IMR-90 (cell line): ENCODE measurements at regions not wholly inside any gene's neighbourhood (a gene's known extent, or its start where the extent isn't known, plus 50 kb on each side); places are given as distances from the start of the nearest gene placed in this dataset.
A peak's percentile ranks its signal among the peaks of the same experiment; 100 is the strongest.

Experiments
- ATAC-seq: fragments of 200-7000 bp; cut with Tn5 transposase; 2 replicates; pipeline ENCODE4 v1.9.1; 2020; ENCODE audit warnings: low read depth, mild to moderate bottlenecking, moderate library complexity
- BruUV-seq: library from RNA; stranded (reverse); fragments of 400-500 nt; replicated peaks from 2 replicates; lab custom pipeline; 2021; lab: Mats Ljungman, UMichigan
- CTCF ChIA-PET: fragments of 300-600 bp; formaldehyde crosslinking; extraction: SDS; loops from one replicate; lab custom pipeline; 2021; ENCODE audit warnings: antibody characterized with exemption; lab: Yijun Ruan, JAX
- POLR2A ChIA-PET: fragments of 300-600 bp; sonication (Branson Sonifier 250); formaldehyde crosslinking; loops from one replicate; lab custom pipeline; 2022; ENCODE audit warnings: antibody characterized with exemption; ENCODE audit not compliant: unreplicated experiment; lab: Charles Lee
- DNase-seq: peaks from one replicate; pipeline ENCODE4 v3.0.0; 2013
- H2AFZ ChIP-seq: replicated peaks from 2 replicates; pipeline ENCODE3; 2013; ENCODE audit warnings: low read length, mild to moderate bottlenecking; ENCODE audit not compliant: poor library complexity
- H2AK5ac ChIP-seq: 2 replicates; pipeline ENCODE4 v1.6.1; 2013; ENCODE audit warnings: low read depth, low read length, inconsistent platforms
- H2AK9ac ChIP-seq: replicated peaks from 2 replicates; pipeline ENCODE3; 2013; ENCODE audit warnings: mild to moderate bottlenecking, low read depth, low read length, moderate library complexity; ENCODE audit not compliant: poor library complexity
- H2BK120ac ChIP-seq: 2 replicates; pipeline ENCODE4 v1.6.1; 2013; ENCODE audit warnings: low read depth, low read length, inconsistent platforms
- H2BK15ac ChIP-seq: 3 replicates; pipeline ENCODE4 v1.6.1; 2013; ENCODE audit warnings: low read depth, low read length, inconsistent platforms
- H2BK20ac ChIP-seq: 2 replicates; pipeline ENCODE4 v1.6.1; 2013; ENCODE audit warnings: low read depth, mild to moderate bottlenecking, inconsistent platforms, low read length, moderate library complexity
- H2BK5ac ChIP-seq: 2 replicates; pipeline ENCODE4 v1.6.1; 2013; ENCODE audit warnings: mild to moderate bottlenecking, low read depth, low read length, inconsistent platforms; ENCODE audit not compliant: poor library complexity, severe bottlenecking
- H3K14ac ChIP-seq: replicated peaks from 2 replicates; pipeline ENCODE4 v1.6.1; 2013; ENCODE audit warnings: low read depth, low read length, inconsistent platforms
- H3K18ac ChIP-seq: 2 replicates; pipeline ENCODE4 v1.6.1; 2013; ENCODE audit warnings: low read depth, low read length, control low read depth
- H3K23ac ChIP-seq: 2 replicates; pipeline ENCODE4 v1.6.1; 2013; ENCODE audit warnings: low read depth, low read length, inconsistent platforms
- H3K27ac ChIP-seq: 2 replicates; pipeline ENCODE4 v1.5.1; 2013; ENCODE audit warnings: mild to moderate bottlenecking, control low read depth, low read length; ENCODE audit not compliant: insufficient read depth
- H3K27me3 ChIP-seq: 2 replicates; pipeline ENCODE4 v1.6.1; 2013; ENCODE audit warnings: low read length; ENCODE audit not compliant: control insufficient read depth, insufficient read depth
- H3K36me3 ChIP-seq: 2 replicates; pipeline ENCODE4 v1.6.1; 2013; ENCODE audit warnings: low read length, mixed read lengths; ENCODE audit not compliant: control insufficient read depth, insufficient read depth
- H3K4ac ChIP-seq: 2 replicates; pipeline ENCODE4 v1.6.1; 2013; ENCODE audit warnings: low read depth, low read length, inconsistent platforms
- H3K4me1 ChIP-seq: 2 replicates; pipeline ENCODE4 v1.6.1; 2013; ENCODE audit warnings: low read length, mixed read lengths; ENCODE audit not compliant: control insufficient read depth, insufficient read depth
- H3K4me2 ChIP-seq: 2 replicates; pipeline ENCODE4 v1.6.1; 2013; ENCODE audit warnings: low read depth, mild to moderate bottlenecking, control low read depth, low read length, moderate library complexity
- H3K4me3 ChIP-seq: 2 replicates; pipeline ENCODE4 v1.5.1; 2013; ENCODE audit warnings: low read depth, mild to moderate bottlenecking, control low read depth, low read length, moderate library complexity; ENCODE audit not compliant: insufficient read depth
- H3K56ac ChIP-seq: 2 replicates; pipeline ENCODE4 v1.6.1; 2013; ENCODE audit warnings: low read length, inconsistent platforms; ENCODE audit not compliant: insufficient read depth; ENCODE audit errors: extremely low read depth
- H3K79me1 ChIP-seq, 2 experiments: 2 replicates each; pipeline ENCODE4 v1.6.1; 2013; ENCODE audit warnings: low read length in 2 of 2, inconsistent platforms in 1 of 2, low read depth in 1 of 2
- H3K9ac ChIP-seq: 2 replicates; pipeline ENCODE4 v1.6.1; 2013; ENCODE audit warnings: low read depth, low read length, control low read depth
- H3K9me1 ChIP-seq: 2 replicates; pipeline ENCODE4 v1.6.1; 2013; ENCODE audit warnings: low read length, inconsistent platforms; ENCODE audit not compliant: insufficient read depth
- H3K9me3 ChIP-seq: 2 replicates; pipeline ENCODE4 v1.6.1; 2013; ENCODE audit warnings: low read length; ENCODE audit not compliant: control insufficient read depth, insufficient read depth
- H4K20me1 ChIP-seq: 2 replicates; pipeline ENCODE4 v1.6.1; 2013; ENCODE audit warnings: low read length, inconsistent platforms; ENCODE audit not compliant: insufficient read depth
- H4K5ac ChIP-seq: 2 replicates; pipeline ENCODE4 v1.6.1; 2013; ENCODE audit warnings: mild to moderate bottlenecking, low read depth, low read length, control low read depth
- H4K8ac ChIP-seq, 2 experiments: 2 replicates each; pipeline ENCODE4 v1.6.1; 2013; ENCODE audit warnings: low read depth in 2 of 2, low read length in 2 of 2, control low read depth in 1 of 2, inconsistent platforms in 1 of 2
- H4K91ac ChIP-seq: 2 replicates; pipeline ENCODE4 v1.6.1; 2013; ENCODE audit warnings: low read depth, low read length, inconsistent platforms; ENCODE audit not compliant: insufficient read depth
- BHLHE40 ChIP-seq: fragments of 150-350 bp; IDR thresholded peaks from 2 replicates; pipeline ENCODE4 v1.6.1; 2016; ENCODE audit warnings: mild to moderate bottlenecking, low read depth, low read length
- CEBPB ChIP-seq: IDR thresholded peaks from 2 replicates; pipeline ENCODE4 v1.6.1; 2012; ENCODE audit warnings: low read depth, low read length, improper control_type of control experiment
- CHD1 ChIP-seq: IDR thresholded peaks from 2 replicates; pipeline ENCODE4 v1.6.1; 2012; ENCODE audit warnings: low read depth, low read length, improper control_type of control experiment
- FOS ChIP-seq: fragments of 150-350 bp; IDR thresholded peaks from 2 replicates; pipeline ENCODE4 v1.6.1; 2016; ENCODE audit warnings: low read depth, low read length
- MAFK ChIP-seq: IDR thresholded peaks from 2 replicates; pipeline ENCODE4 v1.6.1; 2012; ENCODE audit warnings: low read depth, low read length, improper control_type of control experiment
- MAZ ChIP-seq: IDR thresholded peaks from 2 replicates; pipeline ENCODE4 v1.6.1; 2012; ENCODE audit warnings: low read depth, mild to moderate bottlenecking, low read length, improper control_type of control experiment, moderate library complexity, borderline replicate concordance
- NFE2L2 ChIP-seq: fragments of 150-350 bp; IDR thresholded peaks from 2 replicates; pipeline ENCODE4 v1.6.1; 2016; ENCODE audit warnings: low read depth, mild to moderate bottlenecking, low read length
- POLR2A ChIP-seq: IDR thresholded peaks from 2 replicates; pipeline ENCODE4 v1.6.1; 2012; ENCODE audit warnings: mild to moderate bottlenecking, low read depth, low read length
- RAD21 ChIP-seq: IDR thresholded peaks from 2 replicates; pipeline ENCODE4 v1.6.1; 2012; ENCODE audit warnings: low read length, improper control_type of control experiment
- RFX5 ChIP-seq: IDR thresholded peaks from 2 replicates; pipeline ENCODE4 v1.8.0; 2012; ENCODE audit warnings: low read depth, mild to moderate bottlenecking, low read length, moderate library complexity
- WGBS, 2 experiments: methylation state at CpG; one replicate each; pipeline versions ENCODE4 v1.1.5 to v1.1.7; 2013; ENCODE audit warnings: missing lambda C conversion rate in 2 of 2; ENCODE audit not compliant: insufficient read length in 1 of 2; ENCODE audit errors: extremely low coverage in 2 of 2; 5-methylcytosine and 5-hydroxymethylcytosine counted together
- dilution Hi-C: fragments of 300-500 bp; cut with HindIII; formaldehyde crosslinking; loops from one replicate; pipeline ENCODE4 v1.14.3; 2018; ENCODE audit warnings: low sequenced_read_pairs; ENCODE audit not compliant: unreplicated experiment
- in situ Hi-C: fragments of 300-500 bp; cut with MboI; formaldehyde crosslinking; loops from 3 replicates; pipeline ENCODE4 v1.14.3; 2019; ENCODE audit warnings: low sequenced_read_pairs, inconsistent platforms, mixed read lengths
- intact Hi-C: fragments of 100-400 bp; cut with micrococcal nuclease; formaldehyde crosslinking; loops from 2 replicates; pipeline ENCODE4 v1.10.0; 2022
- TF ChIP-seq, protein P1 (sequence below): conservative IDR thresholded peaks from 2 replicates; pipeline ENCODE4 v1.5.1; 2012; ENCODE audit warnings: mild to moderate bottlenecking, low read depth, low read length, improper control_type of control experiment
- TF ChIP-seq, protein P2 (sequence below): fragments of 150-350 bp; IDR thresholded peaks from 2 replicates; pipeline ENCODE4 v1.6.1; 2016; ENCODE audit warnings: low read depth, mild to moderate bottlenecking, low read length, moderate library complexity, borderline replicate concordance
- TF ChIP-seq, protein P3 (sequence below): fragments of 150-350 bp; IDR thresholded peaks from 2 replicates; pipeline ENCODE4 v1.6.1; 2017; ENCODE audit warnings: mild to moderate bottlenecking, antibody characterized with exemption, low read length, low read depth

DNA sequence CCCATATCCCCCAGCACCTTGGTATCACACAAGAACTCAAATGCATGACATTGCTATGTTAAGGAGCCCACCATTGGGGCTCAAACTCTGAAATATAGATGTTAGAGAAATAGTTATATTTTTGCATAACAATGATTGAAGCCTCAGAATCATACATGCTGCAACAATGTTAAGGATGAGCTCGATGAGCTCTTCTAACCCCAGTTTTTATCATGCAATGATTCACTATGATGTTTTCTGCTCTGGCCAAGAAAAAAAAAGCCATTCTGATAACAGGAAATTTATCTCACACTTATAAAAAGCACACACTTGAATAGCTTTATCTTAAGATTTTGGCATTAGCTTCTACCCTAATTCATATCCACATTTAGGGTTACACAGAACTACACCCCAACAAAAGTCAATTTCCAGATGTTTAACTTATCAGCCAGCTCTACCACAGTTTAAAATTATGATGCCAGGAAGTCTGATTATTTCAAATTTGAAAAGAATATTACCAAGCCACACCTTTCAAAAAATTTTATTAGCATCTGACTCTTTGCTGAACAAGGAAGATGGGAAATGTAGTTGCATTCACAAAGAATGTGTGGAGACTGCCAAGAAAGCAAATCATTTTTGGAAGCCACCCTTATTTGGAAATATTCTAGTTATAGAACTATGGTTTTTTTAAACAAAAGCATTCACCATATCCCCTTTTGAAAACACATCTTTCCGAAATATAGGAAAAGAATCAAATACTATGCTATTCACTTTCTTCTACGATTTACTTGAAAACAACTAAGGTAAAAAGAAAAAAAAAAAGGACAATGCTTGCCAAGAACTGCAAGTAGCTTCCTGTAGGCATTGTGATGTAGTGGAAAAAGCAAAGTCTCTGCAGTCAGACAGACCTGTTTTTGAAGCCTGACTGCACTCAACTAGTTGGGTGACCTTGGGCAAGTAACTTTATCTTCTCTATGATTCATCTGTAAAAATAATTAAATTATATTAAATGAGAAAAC, 100.8 kb upstream of the PLS3 start:
- Histone ChIP-seq H3K4me2 (no peak overlapping the region), H4K91ac (peak overlapping the region; percentile 46; the same call in 1 of the 2 replicates), H3K4me3 (no peak overlapping the region), H3K4ac (no peak overlapping the region; the same call in 1 of the 2 replicates), H3K23ac (no peak overlapping the region), H3K56ac (no peak overlapping the region), H2AK9ac (no peak overlapping the region), H2AK5ac (no peak overlapping the region), H4K20me1 (no peaks in the 10 kb centered on the region), H2BK120ac (peak overlapping the region; percentile 61), H3K79me1 (no peaks in the 10 kb centered on the region), H3K9me1 (no peaks in the 10 kb centered on the region), H3K9ac (peak overlapping the region; percentile 80; the same call in 1 of the 2 replicates), H4K8ac (no peak overlapping the region), H2BK20ac (peak overlapping the region; percentile 60), H3K27ac (peak overlapping the region; percentile 32; the same call in 1 of the 2 replicates), H3K9me3 (no peaks in the 10 kb centered on the region), H3K18ac (no peak overlapping the region; the same call in 1 of the 2 replicates), H3K4me1 (no peaks in the 10 kb centered on the region), H4K5ac (peak overlapping the region; percentile 81; the same call in 1 of the 2 replicates), H2BK5ac (peak overlapping the region; percentile 40), H3K36me3 (no peaks in the 10 kb centered on the region), H3K14ac (peak overlapping the region; percentile 42; the same call in 1 of the 2 replicates), H2AFZ (no peak overlapping the region), H3K27me3 (peaks cover 3% of the 10 kb centered on the region; the same call in 1 of the 2 replicates), H2BK15ac (peak overlapping the region; percentile 17; the same call in 1 of the 3 replicates)
- POLR2A ChIA-PET: no interaction called here
- intact Hi-C loops (no loop called here), in situ Hi-C loops (no loop called here), dilution Hi-C loops (no loop called here)
- no peak for TF ChIP-seq RAD21
- no peak for TF ChIP-seq POLR2A
- no peak for TF ChIP-seq MAZ
- no peak for TF ChIP-seq CHD1
- no peak for TF ChIP-seq FOS
- TF ChIP-seq, protein P1, sequence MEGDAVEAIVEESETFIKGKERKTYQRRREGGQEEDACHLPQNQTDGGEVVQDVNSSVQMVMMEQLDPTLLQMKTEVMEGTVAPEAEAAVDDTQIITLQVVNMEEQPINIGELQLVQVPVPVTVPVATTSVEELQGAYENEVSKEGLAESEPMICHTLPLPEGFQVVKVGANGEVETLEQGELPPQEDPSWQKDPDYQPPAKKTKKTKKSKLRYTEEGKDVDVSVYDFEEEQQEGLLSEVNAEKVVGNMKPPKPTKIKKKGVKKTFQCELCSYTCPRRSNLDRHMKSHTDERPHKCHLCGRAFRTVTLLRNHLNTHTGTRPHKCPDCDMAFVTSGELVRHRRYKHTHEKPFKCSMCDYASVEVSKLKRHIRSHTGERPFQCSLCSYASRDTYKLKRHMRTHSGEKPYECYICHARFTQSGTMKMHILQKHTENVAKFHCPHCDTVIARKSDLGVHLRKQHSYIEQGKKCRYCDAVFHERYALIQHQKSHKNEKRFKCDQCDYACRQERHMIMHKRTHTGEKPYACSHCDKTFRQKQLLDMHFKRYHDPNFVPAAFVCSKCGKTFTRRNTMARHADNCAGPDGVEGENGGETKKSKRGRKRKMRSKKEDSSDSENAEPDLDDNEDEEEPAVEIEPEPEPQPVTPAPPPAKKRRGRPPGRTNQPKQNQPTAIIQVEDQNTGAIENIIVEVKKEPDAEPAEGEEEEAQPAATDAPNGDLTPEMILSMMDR: no peak
- TF ChIP-seq NFE2L2: no peak
- TF ChIP-seq, protein P2, sequence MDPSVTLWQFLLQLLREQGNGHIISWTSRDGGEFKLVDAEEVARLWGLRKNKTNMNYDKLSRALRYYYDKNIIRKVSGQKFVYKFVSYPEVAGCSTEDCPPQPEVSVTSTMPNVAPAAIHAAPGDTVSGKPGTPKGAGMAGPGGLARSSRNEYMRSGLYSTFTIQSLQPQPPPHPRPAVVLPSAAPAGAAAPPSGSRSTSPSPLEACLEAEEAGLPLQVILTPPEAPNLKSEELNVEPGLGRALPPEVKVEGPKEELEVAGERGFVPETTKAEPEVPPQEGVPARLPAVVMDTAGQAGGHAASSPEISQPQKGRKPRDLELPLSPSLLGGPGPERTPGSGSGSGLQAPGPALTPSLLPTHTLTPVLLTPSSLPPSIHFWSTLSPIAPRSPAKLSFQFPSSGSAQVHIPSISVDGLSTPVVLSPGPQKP: no peak
- TF ChIP-seq CEBPB: no peak
- no peak for TF ChIP-seq RFX5
- no peak for TF ChIP-seq MAFK
- no peak for TF ChIP-seq BHLHE40
- TF ChIP-seq, protein P3, sequence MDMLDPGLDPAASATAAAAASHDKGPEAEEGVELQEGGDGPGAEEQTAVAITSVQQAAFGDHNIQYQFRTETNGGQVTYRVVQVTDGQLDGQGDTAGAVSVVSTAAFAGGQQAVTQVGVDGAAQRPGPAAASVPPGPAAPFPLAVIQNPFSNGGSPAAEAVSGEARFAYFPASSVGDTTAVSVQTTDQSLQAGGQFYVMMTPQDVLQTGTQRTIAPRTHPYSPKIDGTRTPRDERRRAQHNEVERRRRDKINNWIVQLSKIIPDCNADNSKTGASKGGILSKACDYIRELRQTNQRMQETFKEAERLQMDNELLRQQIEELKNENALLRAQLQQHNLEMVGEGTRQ: no peak
- CTCF ChIA-PET: interaction anchor here (0.6 kb wide), 1 partner anchor 91 kb away, joined by 3 read pairs; no protein-coding TSS in a partner anchor
- no CpG with 5 or more reads among the region's 3 CpGs for WGBS, 2 experiments
- ATAC-seq (peak; percentile 61), DNase-seq (peak; percentile 47)
- no TSS peak for BruUV-seq
